22Rv1 (cell line): ENCODE measurements at regions not wholly inside any gene's neighbourhood (a gene's known extent, or its start where the extent isn't known, plus 50 kb on each side); places are given as distances from the start of the nearest gene placed in this dataset.

Experiments used
- H3K27ac ChIP-seq: fragments of 450-650 bp; 2 replicates; pipeline ENCODE4 v1.5.1; 2017
- ZFX ChIP-seq: fragments of 450-650 bp; IDR thresholded peaks from 2 replicates; pipeline ENCODE4 v1.6.1; 2017; ENCODE audit warnings: antibody characterized with exemption, borderline replicate concordance
- TF ChIP-seq, protein P1 (sequence below): fragments of 450-650 bp; IDR thresholded peaks from 2 replicates; pipeline ENCODE4 v1.5.1; 2017; ENCODE audit warnings: mild to moderate bottlenecking

- H3K27ac ChIP-seq: no peak overlapping the region
- TF ChIP-seq, protein P1, sequence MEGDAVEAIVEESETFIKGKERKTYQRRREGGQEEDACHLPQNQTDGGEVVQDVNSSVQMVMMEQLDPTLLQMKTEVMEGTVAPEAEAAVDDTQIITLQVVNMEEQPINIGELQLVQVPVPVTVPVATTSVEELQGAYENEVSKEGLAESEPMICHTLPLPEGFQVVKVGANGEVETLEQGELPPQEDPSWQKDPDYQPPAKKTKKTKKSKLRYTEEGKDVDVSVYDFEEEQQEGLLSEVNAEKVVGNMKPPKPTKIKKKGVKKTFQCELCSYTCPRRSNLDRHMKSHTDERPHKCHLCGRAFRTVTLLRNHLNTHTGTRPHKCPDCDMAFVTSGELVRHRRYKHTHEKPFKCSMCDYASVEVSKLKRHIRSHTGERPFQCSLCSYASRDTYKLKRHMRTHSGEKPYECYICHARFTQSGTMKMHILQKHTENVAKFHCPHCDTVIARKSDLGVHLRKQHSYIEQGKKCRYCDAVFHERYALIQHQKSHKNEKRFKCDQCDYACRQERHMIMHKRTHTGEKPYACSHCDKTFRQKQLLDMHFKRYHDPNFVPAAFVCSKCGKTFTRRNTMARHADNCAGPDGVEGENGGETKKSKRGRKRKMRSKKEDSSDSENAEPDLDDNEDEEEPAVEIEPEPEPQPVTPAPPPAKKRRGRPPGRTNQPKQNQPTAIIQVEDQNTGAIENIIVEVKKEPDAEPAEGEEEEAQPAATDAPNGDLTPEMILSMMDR: no peak
- TF ChIP-seq ZFX: no peak
Measured at GRCh38 chr5:15007646-15008045, 136.1 kb upstream of the ANKH start.

DNA sequence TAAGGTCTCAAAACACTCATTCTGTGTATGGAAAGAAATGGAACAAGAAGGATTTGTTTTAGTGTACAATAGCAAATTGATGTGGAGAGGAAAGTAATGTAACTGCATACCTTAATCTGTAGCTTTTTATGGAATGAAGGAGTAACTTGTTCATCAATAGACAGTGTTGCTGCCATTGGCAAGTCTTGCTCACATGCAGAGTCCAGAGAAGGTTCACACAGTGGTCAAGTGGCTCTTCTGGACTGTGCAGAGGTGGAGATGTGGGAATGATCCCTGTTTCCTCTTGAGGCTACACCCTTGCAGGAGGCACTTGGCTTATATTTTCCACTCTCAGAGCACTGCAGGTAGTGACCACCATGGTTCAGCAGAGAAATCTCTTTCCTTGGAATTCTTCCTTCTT lies 132.9 kb upstream of the ANKH start:
- TF ChIP-seq ZFX: no peak
- TF ChIP-seq, protein P1: no peak
- no peak overlapping the region for H3K27ac ChIP-seq

- H3K27ac ChIP-seq: no peak overlapping the region
Measured at GRCh38 chr5:15003511-15003920, 131.9 kb upstream of the ANKH start.

DNA sequence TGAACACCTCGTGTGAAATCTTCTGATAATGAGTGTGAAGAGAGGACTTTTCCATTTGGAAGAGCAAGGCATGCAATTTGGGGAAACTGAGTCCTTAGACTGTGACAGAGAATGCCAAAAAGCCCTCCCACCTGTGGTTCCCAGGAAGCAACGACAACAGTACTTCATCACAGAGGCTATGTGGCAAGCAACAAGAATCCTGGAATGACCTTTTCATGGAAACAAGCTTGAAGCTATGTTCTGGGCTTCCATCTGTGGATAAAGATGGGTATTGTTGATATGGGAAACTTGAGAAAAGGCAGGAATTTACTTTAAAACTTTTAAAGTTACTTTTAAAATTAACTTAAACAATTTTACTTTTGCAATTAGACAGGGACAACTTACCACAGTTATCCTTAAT lies 131.2 kb upstream of the ANKH start:
- H3K27ac ChIP-seq: no peak overlapping the region
- TF ChIP-seq, protein P1: no peak
- TF ChIP-seq ZFX: no peak

More at GRCh38 chr5:15003511-15003920, 131.9 kb upstream of the ANKH start:
- no peak for TF ChIP-seq ZFX
- TF ChIP-seq, protein P1: peak; percentile 87

- TF ChIP-seq, protein P1: no peak
- TF ChIP-seq ZFX: no peak
Measured at GRCh38 chr5:15002173-15002572, 130.6 kb upstream of the ANKH start.

GRCh38 chr5:15001517-15001916 lies 129.9 kb upstream of the ANKH start:
- TF ChIP-seq, protein P1: no peak
- TF ChIP-seq ZFX: no peak

More at GRCh38 chr5:15002173-15002572, 130.6 kb upstream of the ANKH start:
- no peak overlapping the region for H3K27ac ChIP-seq

GRCh38 chr5:14998491-14998890 lies 126.9 kb upstream of the ANKH start:
- TF ChIP-seq, protein P1: no peak
- no peak for TF ChIP-seq ZFX
- H3K27ac ChIP-seq: no peak overlapping the region

More at GRCh38 chr5:15001517-15001916, 129.9 kb upstream of the ANKH start:
- no peak overlapping the region for H3K27ac ChIP-seq
